ENCODE measurements at regions not wholly inside any gene's neighbourhood (a gene's known extent, or its start where the extent isn't known, plus 50 kb on each side); places are given as distances from the start of the nearest gene placed in this dataset.

DNA sequence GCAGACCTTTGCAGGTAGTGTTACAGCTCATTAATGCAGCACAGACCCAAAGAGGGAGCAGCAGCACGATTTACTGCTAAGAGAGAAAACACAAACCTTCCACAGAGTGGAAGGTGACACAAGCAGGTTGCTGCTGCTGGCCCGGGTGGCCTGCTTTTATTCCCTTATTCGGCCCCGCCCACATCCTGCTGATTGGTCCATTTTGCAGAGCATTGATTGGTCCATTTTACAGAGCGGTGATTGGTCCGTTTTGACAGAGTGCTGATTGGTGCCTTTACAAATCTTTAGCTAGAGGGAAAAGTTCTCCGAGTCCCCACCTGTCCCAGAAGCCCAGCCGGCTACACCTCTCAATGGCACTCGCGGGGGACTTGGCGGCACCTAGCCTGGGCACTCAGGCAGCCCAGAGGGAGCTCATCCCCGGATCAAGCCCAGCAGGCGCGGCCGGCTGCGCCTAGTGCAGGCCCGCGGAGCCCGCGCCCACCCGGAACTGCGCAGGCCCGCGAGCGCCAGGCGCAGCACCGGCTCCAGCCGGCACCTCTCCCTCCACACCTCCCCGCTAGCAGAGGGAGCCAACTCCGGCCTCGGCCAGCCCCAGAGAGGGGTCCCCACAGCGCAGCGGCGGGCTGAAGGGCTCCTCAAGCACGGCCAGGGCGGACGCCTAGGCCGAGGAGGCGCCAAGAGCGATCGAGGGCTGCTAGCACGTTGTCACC lies 825.6 kb upstream of the HS6ST1 start:
- TF ChIP-seq, protein P1, sequence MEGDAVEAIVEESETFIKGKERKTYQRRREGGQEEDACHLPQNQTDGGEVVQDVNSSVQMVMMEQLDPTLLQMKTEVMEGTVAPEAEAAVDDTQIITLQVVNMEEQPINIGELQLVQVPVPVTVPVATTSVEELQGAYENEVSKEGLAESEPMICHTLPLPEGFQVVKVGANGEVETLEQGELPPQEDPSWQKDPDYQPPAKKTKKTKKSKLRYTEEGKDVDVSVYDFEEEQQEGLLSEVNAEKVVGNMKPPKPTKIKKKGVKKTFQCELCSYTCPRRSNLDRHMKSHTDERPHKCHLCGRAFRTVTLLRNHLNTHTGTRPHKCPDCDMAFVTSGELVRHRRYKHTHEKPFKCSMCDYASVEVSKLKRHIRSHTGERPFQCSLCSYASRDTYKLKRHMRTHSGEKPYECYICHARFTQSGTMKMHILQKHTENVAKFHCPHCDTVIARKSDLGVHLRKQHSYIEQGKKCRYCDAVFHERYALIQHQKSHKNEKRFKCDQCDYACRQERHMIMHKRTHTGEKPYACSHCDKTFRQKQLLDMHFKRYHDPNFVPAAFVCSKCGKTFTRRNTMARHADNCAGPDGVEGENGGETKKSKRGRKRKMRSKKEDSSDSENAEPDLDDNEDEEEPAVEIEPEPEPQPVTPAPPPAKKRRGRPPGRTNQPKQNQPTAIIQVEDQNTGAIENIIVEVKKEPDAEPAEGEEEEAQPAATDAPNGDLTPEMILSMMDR (IDR thresholded peaks at IDR 0.05): no peak
- TF ChIP-seq POLR2A (IDR thresholded peaks at IDR 0.05) (no peak), POLR2AphosphoS5 (IDR thresholded peaks at IDR 0.05) (no peak)

Measured in prostate gland (tissue), 2 donors.